AG09309 (cell line): ENCODE measurements at regions not wholly inside any gene's neighbourhood (a gene's known extent, or its start where the extent isn't known, plus 50 kb on each side); places are given as distances from the start of the nearest gene placed in this dataset.
"Not testable (repeated sequence)": the region's sequence is repeated elsewhere in the genome, so short reads cannot be mapped to it uniquely, and the experiment has no call there.

Experiments
- DNase-seq: peaks from one replicate; pipeline ENCODE4 v3.0.0-alpha.2; 2010; ENCODE audit warnings: low read depth
- H3K4me3 ChIP-seq: 2 replicates; pipeline ENCODE4 v1.5.1; 2011; ENCODE audit warnings: mild to moderate bottlenecking, low read depth, low read length, moderate library complexity; ENCODE audit not compliant: control insufficient read depth
- TF ChIP-seq, protein P1 (sequence below): IDR thresholded peaks from 2 replicates; pipeline ENCODE4 v1.5.1; 2011; ENCODE audit warnings: mild to moderate bottlenecking, low read depth, low read length, inconsistent platforms; ENCODE audit not compliant: insufficient read depth, control insufficient read depth; ENCODE audit errors: missing control alignments

GRCh38 chr4:104015680-104016079, 295.9 kb upstream of the TACR3 start:
- TF ChIP-seq, protein P1, sequence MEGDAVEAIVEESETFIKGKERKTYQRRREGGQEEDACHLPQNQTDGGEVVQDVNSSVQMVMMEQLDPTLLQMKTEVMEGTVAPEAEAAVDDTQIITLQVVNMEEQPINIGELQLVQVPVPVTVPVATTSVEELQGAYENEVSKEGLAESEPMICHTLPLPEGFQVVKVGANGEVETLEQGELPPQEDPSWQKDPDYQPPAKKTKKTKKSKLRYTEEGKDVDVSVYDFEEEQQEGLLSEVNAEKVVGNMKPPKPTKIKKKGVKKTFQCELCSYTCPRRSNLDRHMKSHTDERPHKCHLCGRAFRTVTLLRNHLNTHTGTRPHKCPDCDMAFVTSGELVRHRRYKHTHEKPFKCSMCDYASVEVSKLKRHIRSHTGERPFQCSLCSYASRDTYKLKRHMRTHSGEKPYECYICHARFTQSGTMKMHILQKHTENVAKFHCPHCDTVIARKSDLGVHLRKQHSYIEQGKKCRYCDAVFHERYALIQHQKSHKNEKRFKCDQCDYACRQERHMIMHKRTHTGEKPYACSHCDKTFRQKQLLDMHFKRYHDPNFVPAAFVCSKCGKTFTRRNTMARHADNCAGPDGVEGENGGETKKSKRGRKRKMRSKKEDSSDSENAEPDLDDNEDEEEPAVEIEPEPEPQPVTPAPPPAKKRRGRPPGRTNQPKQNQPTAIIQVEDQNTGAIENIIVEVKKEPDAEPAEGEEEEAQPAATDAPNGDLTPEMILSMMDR, result no peak
- no peak for DNase-seq
- H3K4me3 ChIP-seq, result no peak overlapping the region

DNA sequence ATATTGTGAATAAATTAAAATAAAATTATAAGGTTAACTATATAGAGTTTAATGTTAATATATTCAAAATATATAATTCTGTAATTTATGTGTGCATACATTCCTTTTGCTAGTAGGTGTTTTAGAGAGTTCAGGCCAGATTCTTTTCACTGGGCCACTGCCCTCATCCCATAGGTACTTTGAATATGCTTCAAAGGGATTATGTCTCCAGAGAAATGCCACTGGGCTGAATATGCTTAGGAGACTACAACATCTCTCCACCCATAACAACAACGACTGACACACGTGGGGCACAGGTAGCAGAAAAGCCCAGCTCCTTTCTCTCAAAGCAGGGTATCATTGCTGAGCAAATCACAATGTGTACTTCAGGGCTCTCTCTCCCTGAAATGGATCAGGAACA, 290.9 kb upstream of the TACR3 start:
- DNase-seq, result no peak
- H3K4me3 ChIP-seq, result no peak overlapping the region
- TF ChIP-seq, protein P1, result no peak

GRCh38 chr4:104002318-104002717, 282.5 kb upstream of the TACR3 start:
- H3K4me3 ChIP-seq, result not testable (repeated sequence)

DNA sequence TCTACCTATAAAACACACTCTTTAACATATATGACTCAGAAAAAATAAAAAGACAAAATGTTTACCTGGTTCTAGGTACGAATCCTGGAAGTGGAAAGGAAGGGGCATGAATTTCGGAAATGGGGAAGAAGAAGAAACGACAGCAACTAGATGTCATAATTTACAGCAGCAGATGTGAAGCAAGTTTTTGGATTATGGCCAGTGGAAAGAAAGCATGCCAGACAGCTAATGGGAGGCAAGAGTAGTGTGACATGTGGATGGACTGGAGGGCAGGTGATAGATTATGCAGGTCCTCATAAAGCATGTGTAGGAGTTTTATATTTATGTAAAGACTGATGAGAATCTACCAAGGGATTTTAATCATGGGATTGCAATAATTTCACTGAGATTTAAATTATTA, 279.0 kb upstream of the TACR3 start:
- no peak for DNase-seq
- TF ChIP-seq, protein P1, result no peak
- H3K4me3 ChIP-seq, result no peak overlapping the region

More at GRCh38 chr4:104002318-104002717, 282.5 kb upstream of the TACR3 start:
- DNase-seq, result not testable (repeated sequence)

GRCh38 chr4:103996637-103997036, 276.9 kb upstream of the TACR3 start:
- no peak overlapping the region for H3K4me3 ChIP-seq
- no peak for DNase-seq
- TF ChIP-seq, protein P1, result no peak

- no peak overlapping the region for H3K4me3 ChIP-seq
- TF ChIP-seq, protein P1, result no peak
Measured at GRCh38 chr4:103996064-103996463, 276.3 kb upstream of the TACR3 start.

GRCh38 chr4:103994059-103994458, 274.3 kb upstream of the TACR3 start:
- TF ChIP-seq, protein P1, result no peak
- no peak overlapping the region for H3K4me3 ChIP-seq
- DNase-seq, result no peak

More at GRCh38 chr4:103996064-103996463, 276.3 kb upstream of the TACR3 start:
- no peak for DNase-seq

DNA sequence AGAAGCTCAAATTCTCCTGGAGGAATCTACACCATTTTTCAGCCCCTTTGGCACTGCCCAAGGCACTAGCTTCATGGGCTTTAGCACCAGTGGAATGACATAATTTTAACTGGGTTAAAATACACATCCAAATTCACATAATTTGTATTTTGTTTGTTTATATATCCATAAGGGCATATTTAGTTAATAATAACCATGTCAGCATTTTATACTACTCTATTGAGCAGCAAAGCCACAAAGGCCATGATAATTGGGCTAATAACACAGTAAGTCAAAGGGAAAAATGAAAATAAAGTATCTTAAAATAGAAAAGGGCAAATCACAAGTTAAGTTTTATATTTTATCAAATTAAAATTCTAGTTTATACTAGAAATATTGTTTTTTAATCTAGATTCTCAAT, 262.7 kb upstream of the TACR3 start:
- TF ChIP-seq, protein P1, result no peak
- no peak overlapping the region for H3K4me3 ChIP-seq
- no peak for DNase-seq
